Endothelial cell of umbilical vein (primary cell): ENCODE measurements at regions not wholly inside any gene's neighbourhood (a gene's known extent, or its start where the extent isn't known, plus 50 kb on each side); places are given as distances from the start of the nearest gene placed in this dataset.

Experiments used
- EZH2 ChIP-seq: IDR thresholded peaks from 2 replicates; pipeline ENCODE4 v1.6.1; 2012; ENCODE audit warnings: borderline replicate concordance, low read depth, mild to moderate bottlenecking, moderate library complexity, low read length, inconsistent platforms; ENCODE audit not compliant: severe bottlenecking
- FOS ChIP-seq: IDR thresholded peaks from 2 replicates; pipeline ENCODE4 v1.6.1; 2011; ENCODE audit warnings: mild to moderate bottlenecking, low read length, moderate library complexity, borderline replicate concordance; ENCODE audit not compliant: insufficient read depth
- GATA2 ChIP-seq: IDR thresholded peaks from 2 replicates; pipeline ENCODE4 v1.7.0; 2011; ENCODE audit warnings: low read depth, mild to moderate bottlenecking, moderate library complexity, mixed read lengths, low read length; ENCODE audit not compliant: insufficient read length, insufficient read depth
- JUN ChIP-seq: IDR thresholded peaks from 2 replicates; pipeline ENCODE4 v1.6.1; 2011; ENCODE audit warnings: borderline replicate concordance, low read depth; ENCODE audit not compliant: insufficient read length, insufficient read depth
- MAX ChIP-seq: IDR thresholded peaks from 2 replicates; pipeline ENCODE4 v1.6.1; 2011; ENCODE audit not compliant: insufficient read depth, insufficient read length
- MYC ChIP-seq: IDR thresholded peaks from one replicate; pipeline ENCODE4 v1.6.1; 2011; ENCODE audit warnings: mild to moderate bottlenecking, low read depth, low read length
- POLR2A ChIP-seq: IDR thresholded peaks from 2 replicates; pipeline ENCODE4 v1.6.1; 2012; ENCODE audit warnings: low read depth, mild to moderate bottlenecking, control low read depth, low read length
- POLR2AphosphoS5 ChIP-seq: IDR thresholded peaks from 2 replicates; pipeline ENCODE4 v1.6.1; 2012; ENCODE audit warnings: low read depth, mild to moderate bottlenecking, control low read depth, low read length, moderate library complexity; ENCODE audit not compliant: insufficient read depth
- TF ChIP-seq, protein P1 (sequence below), 2 donors: IDR thresholded peaks; 1 replicate in 1 of 2; 2 replicates in 1 of 2; pipeline ENCODE4 v1.5.1; 2011; ENCODE audit warnings: low read length in 2 of 2, mild to moderate bottlenecking in 2 of 2, moderate library complexity in 2 of 2, control low read depth in 1 of 2, inconsistent platforms in 1 of 2, low read depth in 1 of 2; ENCODE audit not compliant: insufficient read depth in 1 of 2; ENCODE audit errors: extremely low read depth in 1 of 2

GRCh38 chr11:116263770-116264169 lies 509.0 kb downstream of the BUD13 start:
- TF ChIP-seq, protein P1, sequence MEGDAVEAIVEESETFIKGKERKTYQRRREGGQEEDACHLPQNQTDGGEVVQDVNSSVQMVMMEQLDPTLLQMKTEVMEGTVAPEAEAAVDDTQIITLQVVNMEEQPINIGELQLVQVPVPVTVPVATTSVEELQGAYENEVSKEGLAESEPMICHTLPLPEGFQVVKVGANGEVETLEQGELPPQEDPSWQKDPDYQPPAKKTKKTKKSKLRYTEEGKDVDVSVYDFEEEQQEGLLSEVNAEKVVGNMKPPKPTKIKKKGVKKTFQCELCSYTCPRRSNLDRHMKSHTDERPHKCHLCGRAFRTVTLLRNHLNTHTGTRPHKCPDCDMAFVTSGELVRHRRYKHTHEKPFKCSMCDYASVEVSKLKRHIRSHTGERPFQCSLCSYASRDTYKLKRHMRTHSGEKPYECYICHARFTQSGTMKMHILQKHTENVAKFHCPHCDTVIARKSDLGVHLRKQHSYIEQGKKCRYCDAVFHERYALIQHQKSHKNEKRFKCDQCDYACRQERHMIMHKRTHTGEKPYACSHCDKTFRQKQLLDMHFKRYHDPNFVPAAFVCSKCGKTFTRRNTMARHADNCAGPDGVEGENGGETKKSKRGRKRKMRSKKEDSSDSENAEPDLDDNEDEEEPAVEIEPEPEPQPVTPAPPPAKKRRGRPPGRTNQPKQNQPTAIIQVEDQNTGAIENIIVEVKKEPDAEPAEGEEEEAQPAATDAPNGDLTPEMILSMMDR (IDR thresholded peaks at IDR 0.05; ENCODE audit: extremely low read depth in 1 of 2, insufficient read depth in 1 of 2, low read depth in 1 of 2, low read length in 2 of 2): no peak
- TF ChIP-seq EZH2 (no peak), POLR2AphosphoS5 (no peak), POLR2A (no peak), MAX (no peak), GATA2 (no peak), JUN (no peak), FOS (no peak), MYC (no peak)
